B cell (primary cell): ENCODE measurements at regions not wholly inside any gene's neighbourhood (a gene's known extent, or its start where the extent isn't known, plus 50 kb on each side); places are given as distances from the start of the nearest gene placed in this dataset.
"Not testable (repeated sequence)": the region's sequence is repeated elsewhere in the genome, so short reads cannot be mapped to it uniquely, and the experiment has no call there.

Experiments
- EZH2 ChIP-seq: IDR thresholded peaks from 2 replicates; pipeline ENCODE4 v1.6.1; 2012; ENCODE audit warnings: borderline replicate concordance, low read depth, mild to moderate bottlenecking, moderate library complexity, low read length; ENCODE audit not compliant: insufficient read depth, poor library complexity, severe bottlenecking
- TF ChIP-seq, protein P1 (sequence below): fragments of 200-600 bp; IDR thresholded peaks from one replicate; pipeline ENCODE4 v1.8.0; 2022; ENCODE audit warnings: antibody characterized with exemption, mild to moderate bottlenecking

GRCh38 chr2:389985-390384 is 102.1 kb upstream of the ALKAL2 start:
- TF ChIP-seq, protein P1, sequence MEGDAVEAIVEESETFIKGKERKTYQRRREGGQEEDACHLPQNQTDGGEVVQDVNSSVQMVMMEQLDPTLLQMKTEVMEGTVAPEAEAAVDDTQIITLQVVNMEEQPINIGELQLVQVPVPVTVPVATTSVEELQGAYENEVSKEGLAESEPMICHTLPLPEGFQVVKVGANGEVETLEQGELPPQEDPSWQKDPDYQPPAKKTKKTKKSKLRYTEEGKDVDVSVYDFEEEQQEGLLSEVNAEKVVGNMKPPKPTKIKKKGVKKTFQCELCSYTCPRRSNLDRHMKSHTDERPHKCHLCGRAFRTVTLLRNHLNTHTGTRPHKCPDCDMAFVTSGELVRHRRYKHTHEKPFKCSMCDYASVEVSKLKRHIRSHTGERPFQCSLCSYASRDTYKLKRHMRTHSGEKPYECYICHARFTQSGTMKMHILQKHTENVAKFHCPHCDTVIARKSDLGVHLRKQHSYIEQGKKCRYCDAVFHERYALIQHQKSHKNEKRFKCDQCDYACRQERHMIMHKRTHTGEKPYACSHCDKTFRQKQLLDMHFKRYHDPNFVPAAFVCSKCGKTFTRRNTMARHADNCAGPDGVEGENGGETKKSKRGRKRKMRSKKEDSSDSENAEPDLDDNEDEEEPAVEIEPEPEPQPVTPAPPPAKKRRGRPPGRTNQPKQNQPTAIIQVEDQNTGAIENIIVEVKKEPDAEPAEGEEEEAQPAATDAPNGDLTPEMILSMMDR, result not testable (repeated sequence)
- TF ChIP-seq EZH2, result not testable (repeated sequence)
